Colonic mucosa (tissue), 4 donors: ENCODE measurements at regions not wholly inside any gene's neighbourhood (a gene's known extent, or its start where the extent isn't known, plus 50 kb on each side); places are given as distances from the start of the nearest gene placed in this dataset.
"Not testable (repeated sequence)": the region's sequence is repeated elsewhere in the genome, so short reads cannot be mapped to it uniquely, and the experiment has no call there.

Source experiments
- DNase-seq: peaks from one replicate; pipeline ENCODE4 v3.0.0-alpha.2; 2020
- H3K27ac ChIP-seq: fragments of 200-600 bp; one replicate; pipeline ENCODE4 v1.8.0; 2021
- H3K27me3 ChIP-seq: fragments of 200-600 bp; one replicate; pipeline ENCODE4 v1.8.0; 2021
- H3K36me3 ChIP-seq: fragments of 200-600 bp; one replicate; pipeline ENCODE4 v1.8.0; 2021
- H3K4me1 ChIP-seq: fragments of 200-600 bp; one replicate; pipeline ENCODE4 v1.8.0; 2021; ENCODE audit warnings: mild to moderate bottlenecking
- H3K4me3 ChIP-seq: fragments of 200-600 bp; one replicate; pipeline ENCODE4 v1.8.0; 2021
- H3K9ac ChIP-seq, 2 donors: one replicate each; pipeline ENCODE4 v1.7.0; 2013; ENCODE audit warnings: control low read depth in 2 of 2, low read depth in 2 of 2, low read length in 2 of 2
- H3K9me3 ChIP-seq: fragments of 200-600 bp; one replicate; pipeline ENCODE4 v1.8.0; 2021
- CTCF ChIP-seq: fragments of 200-600 bp; IDR thresholded peaks from one replicate; pipeline ENCODE4 v1.8.0; 2022; ENCODE audit warnings: antibody characterized with exemption, mild to moderate bottlenecking
- intact Hi-C: fragments of 100-400 bp; cut with DNase I; formaldehyde crosslinking; loops from one replicate; pipeline ENCODE4 v1.14.1; 2022
- donor health status: healthy.
- donor health status: DM: no; HTN: no; CAD: no.
- donor health status: DM: no; HTN: no; CAD: no.

- H3K36me3 ChIP-seq, H3K9ac ChIP-seq, H3K27me3 ChIP-seq, intact Hi-C loops, H3K27ac ChIP-seq, H3K9me3 ChIP-seq, H3K4me1 ChIP-seq, DNase-seq, H3K4me3 ChIP-seq: not testable (repeated sequence)
Observed at GRCh38 chr5:176073996-176074571, 106.0 kb upstream of the THOC3 start.

GRCh38 chr5:176083717-176084116 lies 115.6 kb upstream of the THOC3 start:
- intact Hi-C loops, DNase-seq, H3K4me3 ChIP-seq, H3K4me1 ChIP-seq, H3K9ac ChIP-seq, H3K27me3 ChIP-seq, H3K36me3 ChIP-seq, H3K9me3 ChIP-seq, H3K27ac ChIP-seq: not testable (repeated sequence)

GRCh38 chr5:176103083-176103482 lies 135.0 kb upstream of the THOC3 start:
- H3K9ac ChIP-seq, H3K27ac ChIP-seq, DNase-seq, H3K4me1 ChIP-seq, H3K9me3 ChIP-seq, intact Hi-C loops, H3K4me3 ChIP-seq, H3K36me3 ChIP-seq, H3K27me3 ChIP-seq: not testable (repeated sequence)

GRCh38 chr5:176112888-176113287 lies 125.3 kb upstream of the SIMC1 start:
- H3K9me3 ChIP-seq, DNase-seq, H3K4me3 ChIP-seq, H3K27me3 ChIP-seq, H3K36me3 ChIP-seq, intact Hi-C loops, H3K27ac ChIP-seq, H3K4me1 ChIP-seq, H3K9ac ChIP-seq: not testable (repeated sequence)

GRCh38 chr5:176113673-176114335 lies 124.4 kb upstream of the SIMC1 start:
- H3K4me3 ChIP-seq, H3K9me3 ChIP-seq, H3K9ac ChIP-seq, H3K27me3 ChIP-seq, H3K36me3 ChIP-seq, H3K4me1 ChIP-seq, DNase-seq, H3K27ac ChIP-seq, intact Hi-C loops: not testable (repeated sequence)

GRCh38 chr5:176114825-176115224 lies 123.4 kb upstream of the SIMC1 start:
- H3K27ac ChIP-seq, intact Hi-C loops, H3K27me3 ChIP-seq, H3K36me3 ChIP-seq, H3K4me3 ChIP-seq, H3K9ac ChIP-seq, H3K9me3 ChIP-seq, H3K4me1 ChIP-seq, DNase-seq: not testable (repeated sequence)

GRCh38 chr5:176117699-176118238 lies 120.5 kb upstream of the SIMC1 start:
- H3K9me3 ChIP-seq, H3K9ac ChIP-seq, H3K4me3 ChIP-seq, intact Hi-C loops, H3K36me3 ChIP-seq, H3K4me1 ChIP-seq, H3K27ac ChIP-seq, DNase-seq, H3K27me3 ChIP-seq: not testable (repeated sequence)

- intact Hi-C loops, H3K27me3 ChIP-seq, H3K4me1 ChIP-seq, H3K27ac ChIP-seq, DNase-seq, H3K9me3 ChIP-seq, H3K36me3 ChIP-seq, H3K9ac ChIP-seq, H3K4me3 ChIP-seq: not testable (repeated sequence)
Observed at GRCh38 chr5:176122361-176122760, 115.9 kb upstream of the SIMC1 start.

- H3K4me3 ChIP-seq, H3K9ac ChIP-seq, DNase-seq, H3K27ac ChIP-seq, H3K27me3 ChIP-seq, H3K4me1 ChIP-seq, H3K9me3 ChIP-seq, H3K36me3 ChIP-seq, intact Hi-C loops: not testable (repeated sequence)
Observed at GRCh38 chr5:176124120-176124519, 114.1 kb upstream of the SIMC1 start.

- no peaks in the 10 kb centered on the region for H3K36me3 ChIP-seq
- H3K9me3 ChIP-seq: no peaks in the 10 kb centered on the region
- no peaks in the 10 kb centered on the region for H3K4me1 ChIP-seq
- intact Hi-C loops: no loop called here
- no peak for TF ChIP-seq CTCF
- no peak overlapping the region for H3K4me3 ChIP-seq
- H3K27me3 ChIP-seq: no peaks in the 10 kb centered on the region
- DNase-seq: no peak
- H3K27ac ChIP-seq: no peak overlapping the region
- no peak overlapping the region for H3K9ac ChIP-seq
Observed at GRCh38 chr5:176131771-176132170, 106.5 kb upstream of the SIMC1 start.
